ENCODE measurements at regions not wholly inside any gene's neighbourhood (a gene's known extent, or its start where the extent isn't known, plus 50 kb on each side); places are given as distances from the start of the nearest gene placed in this dataset.

- peaks cover 0 to 12% of the 10 kb centered on the region in 2 donors for H3K4me1 ChIP-seq
- H3K4me3 ChIP-seq = no peak overlapping the region
- no peak for DNase-seq (ENCODE audit: low spot score)
- no peaks in the 10 kb centered on the region for H3K27me3 ChIP-seq
- no peaks in the 10 kb centered on the region for H3K9me3 ChIP-seq
- no peak for TF ChIP-seq CTCF (IDR thresholded peaks at IDR 0.05)
- peak overlapping the region; percentile 5 to 74 for H3K27ac ChIP-seq
- H3K36me3 ChIP-seq = no peaks in the 10 kb centered on the region
Observed at GRCh38 chr6:134374491-134375219, 56.7 kb upstream of the SGK1 start.

GRCh38 chr6:134373993-134374392 is 56.1 kb upstream of the SGK1 start:
- no peak for TF ChIP-seq CTCF (IDR thresholded peaks at IDR 0.05)
- Histone ChIP-seq H3K9me3 (no peaks in the 10 kb centered on the region), H3K27ac (peak overlapping the region; percentile 5 to 74), H3K36me3 (no peaks in the 10 kb centered on the region), H3K27me3 (no peaks in the 10 kb centered on the region), H3K4me1 (peaks cover 0 to 12% of the 10 kb centered on the region in 2 donors), H3K4me3 (no peak overlapping the region)
- no peak for DNase-seq (ENCODE audit: low spot score)

GRCh38 chr6:134373282-134373922 is 55.5 kb upstream of the SGK1 start:
- Histone ChIP-seq H3K4me1 (peaks cover 0 to 12% of the 10 kb centered on the region in 2 donors), H3K4me3 (no peak overlapping the region), H3K27me3 (no peaks in the 10 kb centered on the region), H3K9me3 (no peaks in the 10 kb centered on the region), H3K36me3 (no peaks in the 10 kb centered on the region), H3K27ac (peak overlapping the region; percentile 5 to 74)
- peak; percentile 83 for DNase-seq (ENCODE audit: low spot score)
- TF ChIP-seq CTCF (IDR thresholded peaks at IDR 0.05) = no peak

- Histone ChIP-seq H3K27ac (peak overlapping the region; percentile 5 to 74), H3K4me3 (no peak overlapping the region), H3K4me1 (peaks cover 0 to 12% of the 10 kb centered on the region in 2 donors), H3K36me3 (no peaks in the 10 kb centered on the region), H3K9me3 (no peaks in the 10 kb centered on the region), H3K27me3 (no peaks in the 10 kb centered on the region)
- TF ChIP-seq CTCF (IDR thresholded peaks at IDR 0.05) = no peak
- DNase-seq (ENCODE audit: low spot score) = peak; percentile 75
Observed at GRCh38 chr6:134372603-134373281, 54.8 kb upstream of the SGK1 start.

GRCh38 chr6:134368670-134369069 is 50.8 kb upstream of the SGK1 start:
- Histone ChIP-seq H3K36me3 (no peaks in the 10 kb centered on the region), H3K9me3 (no peaks in the 10 kb centered on the region), H3K4me1 (peaks cover 0 to 12% of the 10 kb centered on the region in 2 donors), H3K27ac (no peak overlapping the region), H3K27me3 (no peaks in the 10 kb centered on the region), H3K4me3 (no peak overlapping the region)
- no peak for TF ChIP-seq CTCF (IDR thresholded peaks at IDR 0.05)
- no peak for DNase-seq (ENCODE audit: low spot score)
